GM08714 (cell line): ENCODE measurements at regions not wholly inside any gene's neighbourhood (a gene's known extent, or its start where the extent isn't known, plus 50 kb on each side); places are given as distances from the start of the nearest gene placed in this dataset.

ENCODE experiments used
- H3K4me3 ChIP-seq: fragments of 200-500 bp; sonication (Bioruptor generic); 2 replicates; pipeline ENCODE4 v1.5.1; 2014; ENCODE audit warnings: mild to moderate bottlenecking, low read length, inconsistent platforms
- ZNF274 ChIP-seq: IDR thresholded peaks from 2 replicates; pipeline ENCODE4 v1.6.1; 2012; ENCODE audit warnings: mild to moderate bottlenecking, low read depth, low read length

GRCh38 chr20:39310363-39310995, 348.3 kb downstream of the DHX35 start:
- no peak for TF ChIP-seq ZNF274
- no peak overlapping the region for H3K4me3 ChIP-seq

GRCh38 chr20:39309458-39309857, 347.3 kb downstream of the DHX35 start:
- no peak overlapping the region for H3K4me3 ChIP-seq

GRCh38 chr20:39302312-39302711, 340.2 kb downstream of the DHX35 start:
- TF ChIP-seq ZNF274 = no peak
- H3K4me3 ChIP-seq = no peak overlapping the region

More at GRCh38 chr20:39309458-39309857, 347.3 kb downstream of the DHX35 start:
- no peak for TF ChIP-seq ZNF274

- TF ChIP-seq ZNF274 = no peak
- no peak overlapping the region for H3K4me3 ChIP-seq
Measured at GRCh38 chr20:39299783-39300182, 337.6 kb downstream of the DHX35 start.

- TF ChIP-seq ZNF274 = no peak
- no peak overlapping the region for H3K4me3 ChIP-seq
Measured at GRCh38 chr20:39298571-39299506, 336.7 kb downstream of the DHX35 start.

- TF ChIP-seq ZNF274 = no peak
- H3K4me3 ChIP-seq = no peak overlapping the region
Measured at GRCh38 chr20:39298121-39298520, 336.0 kb downstream of the DHX35 start.

- no peak for TF ChIP-seq ZNF274
Measured at GRCh38 chr20:39295301-39295700, 333.2 kb downstream of the DHX35 start.

GRCh38 chr20:39294137-39294725, 332.1 kb downstream of the DHX35 start:
- H3K4me3 ChIP-seq = no peak overlapping the region
- no peak for TF ChIP-seq ZNF274

More at GRCh38 chr20:39295301-39295700, 333.2 kb downstream of the DHX35 start:
- H3K4me3 ChIP-seq = no peak overlapping the region

- no peak for TF ChIP-seq ZNF274
- no peak overlapping the region for H3K4me3 ChIP-seq
Measured at GRCh38 chr20:39292193-39292736, 330.1 kb downstream of the DHX35 start.

GRCh38 chr20:39291301-39291700, 329.2 kb downstream of the DHX35 start:
- H3K4me3 ChIP-seq = no peak overlapping the region
- no peak for TF ChIP-seq ZNF274

GRCh38 chr20:39290575-39290974, 328.4 kb downstream of the DHX35 start:
- TF ChIP-seq ZNF274 = no peak
- no peak overlapping the region for H3K4me3 ChIP-seq

- no peak overlapping the region for H3K4me3 ChIP-seq
- no peak for TF ChIP-seq ZNF274
Measured at GRCh38 chr20:39289831-39290230, 327.7 kb downstream of the DHX35 start.

- H3K4me3 ChIP-seq = no peak overlapping the region
- no peak for TF ChIP-seq ZNF274
Measured at GRCh38 chr20:39289316-39289715, 327.2 kb downstream of the DHX35 start.

GRCh38 chr20:39283464-39283863, 321.3 kb downstream of the DHX35 start:
- no peak for TF ChIP-seq ZNF274
- no peak overlapping the region for H3K4me3 ChIP-seq

- TF ChIP-seq ZNF274 = no peak
- no peak overlapping the region for H3K4me3 ChIP-seq
Measured at GRCh38 chr20:39282619-39283092, 320.5 kb downstream of the DHX35 start.
